Mesothelial cell of epicardium (in vitro differentiated cells): ENCODE measurements at regions not wholly inside any gene's neighbourhood (a gene's known extent, or its start where the extent isn't known, plus 50 kb on each side); places are given as distances from the start of the nearest gene placed in this dataset.

Experiments
- DNase-seq, 2 experiments: peaks; one replicate each; pipeline ENCODE4 v3.0.0; 2021; ENCODE audit warnings: low spot score in 2 of 2; ENCODE audit not compliant: unreplicated experiment in 2 of 2
- H3K27ac Mint-ChIP-seq: 2 replicates; pipeline ENCODE4 v1.8.0; 2021; ENCODE audit warnings: mixed read lengths
- H3K27me3 Mint-ChIP-seq: 2 replicates; pipeline ENCODE4 v1.8.0; 2021; ENCODE audit warnings: low read depth, mixed read lengths
- H3K36me3 Mint-ChIP-seq: 2 replicates; pipeline ENCODE4 v1.8.0; 2021; ENCODE audit warnings: mixed read lengths
- H3K4me1 Mint-ChIP-seq: 2 replicates; pipeline ENCODE4 v1.8.0; 2021; ENCODE audit warnings: mixed read lengths
- H3K4me3 Mint-ChIP-seq: 2 replicates; pipeline ENCODE4 v1.8.0; 2021; ENCODE audit warnings: mild to moderate bottlenecking, moderate library complexity, mixed read lengths
- H3K9me3 Mint-ChIP-seq: 2 replicates; pipeline ENCODE4 v1.8.0; 2021; ENCODE audit warnings: mixed read lengths
- TF ChIP-seq, protein P1 (sequence below): fragments of 200-600 bp; sonication (generic); IDR thresholded peaks from one replicate; pipeline ENCODE4 v1.5.0; 2021; ENCODE audit warnings: antibody characterized with exemption; ENCODE audit not compliant: unreplicated experiment

DNA sequence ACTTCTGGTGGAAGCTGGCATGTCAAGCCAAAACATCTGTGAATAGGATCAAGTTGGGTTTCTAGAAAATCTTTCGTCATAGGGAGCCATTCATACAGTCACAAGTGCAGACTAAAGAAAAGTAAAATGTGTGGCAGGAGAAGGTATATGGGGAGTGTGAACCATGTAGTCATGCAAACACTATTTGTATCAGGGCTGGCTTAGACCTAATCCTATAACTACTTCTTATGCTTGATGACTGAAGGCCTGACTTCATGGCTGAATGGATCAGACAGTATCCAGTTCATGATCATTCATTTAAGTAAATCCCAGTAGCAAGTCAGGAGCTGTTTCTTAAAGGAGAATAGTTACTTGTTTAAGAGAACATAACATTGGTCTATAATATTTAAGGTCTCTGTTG lies 63.8 kb upstream of the DAPK1 start:
- TF ChIP-seq, protein P1, sequence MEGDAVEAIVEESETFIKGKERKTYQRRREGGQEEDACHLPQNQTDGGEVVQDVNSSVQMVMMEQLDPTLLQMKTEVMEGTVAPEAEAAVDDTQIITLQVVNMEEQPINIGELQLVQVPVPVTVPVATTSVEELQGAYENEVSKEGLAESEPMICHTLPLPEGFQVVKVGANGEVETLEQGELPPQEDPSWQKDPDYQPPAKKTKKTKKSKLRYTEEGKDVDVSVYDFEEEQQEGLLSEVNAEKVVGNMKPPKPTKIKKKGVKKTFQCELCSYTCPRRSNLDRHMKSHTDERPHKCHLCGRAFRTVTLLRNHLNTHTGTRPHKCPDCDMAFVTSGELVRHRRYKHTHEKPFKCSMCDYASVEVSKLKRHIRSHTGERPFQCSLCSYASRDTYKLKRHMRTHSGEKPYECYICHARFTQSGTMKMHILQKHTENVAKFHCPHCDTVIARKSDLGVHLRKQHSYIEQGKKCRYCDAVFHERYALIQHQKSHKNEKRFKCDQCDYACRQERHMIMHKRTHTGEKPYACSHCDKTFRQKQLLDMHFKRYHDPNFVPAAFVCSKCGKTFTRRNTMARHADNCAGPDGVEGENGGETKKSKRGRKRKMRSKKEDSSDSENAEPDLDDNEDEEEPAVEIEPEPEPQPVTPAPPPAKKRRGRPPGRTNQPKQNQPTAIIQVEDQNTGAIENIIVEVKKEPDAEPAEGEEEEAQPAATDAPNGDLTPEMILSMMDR = no peak
- Mint-ChIP-seq H3K27ac (no peak overlapping the region), H3K36me3 (no peaks in the 10 kb centered on the region), H3K4me3 (no peak overlapping the region), H3K27me3 (no peaks in the 10 kb centered on the region), H3K4me1 (peaks cover 15% of the 10 kb centered on the region), H3K9me3 (peaks cover 4% of the 10 kb centered on the region)
- no peak for DNase-seq

DNA sequence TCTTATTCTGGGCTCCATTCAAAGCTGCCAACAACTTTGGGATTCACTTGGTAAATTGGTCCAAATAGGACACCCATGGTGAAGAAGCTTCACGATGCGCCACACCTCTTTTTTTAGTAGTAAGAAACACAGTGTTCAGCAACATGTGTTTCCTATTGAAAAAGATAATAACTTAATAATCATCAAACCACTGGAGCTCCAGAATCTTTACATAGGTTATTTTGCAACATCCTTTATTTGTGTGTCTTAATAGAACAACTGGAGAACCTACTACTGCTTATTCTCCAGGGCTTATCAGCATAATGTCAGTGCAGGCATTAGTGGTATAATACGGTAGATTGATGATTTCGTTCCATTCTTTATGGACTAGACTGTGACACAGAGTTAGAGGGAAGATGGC lies 63.3 kb upstream of the DAPK1 start:
- Mint-ChIP-seq H3K27ac (no peak overlapping the region), H3K27me3 (no peaks in the 10 kb centered on the region), H3K4me3 (no peak overlapping the region), H3K36me3 (no peaks in the 10 kb centered on the region), H3K9me3 (peaks cover 4% of the 10 kb centered on the region), H3K4me1 (peaks cover 14% of the 10 kb centered on the region)
- no peak for DNase-seq
- TF ChIP-seq, protein P1 = no peak

DNA sequence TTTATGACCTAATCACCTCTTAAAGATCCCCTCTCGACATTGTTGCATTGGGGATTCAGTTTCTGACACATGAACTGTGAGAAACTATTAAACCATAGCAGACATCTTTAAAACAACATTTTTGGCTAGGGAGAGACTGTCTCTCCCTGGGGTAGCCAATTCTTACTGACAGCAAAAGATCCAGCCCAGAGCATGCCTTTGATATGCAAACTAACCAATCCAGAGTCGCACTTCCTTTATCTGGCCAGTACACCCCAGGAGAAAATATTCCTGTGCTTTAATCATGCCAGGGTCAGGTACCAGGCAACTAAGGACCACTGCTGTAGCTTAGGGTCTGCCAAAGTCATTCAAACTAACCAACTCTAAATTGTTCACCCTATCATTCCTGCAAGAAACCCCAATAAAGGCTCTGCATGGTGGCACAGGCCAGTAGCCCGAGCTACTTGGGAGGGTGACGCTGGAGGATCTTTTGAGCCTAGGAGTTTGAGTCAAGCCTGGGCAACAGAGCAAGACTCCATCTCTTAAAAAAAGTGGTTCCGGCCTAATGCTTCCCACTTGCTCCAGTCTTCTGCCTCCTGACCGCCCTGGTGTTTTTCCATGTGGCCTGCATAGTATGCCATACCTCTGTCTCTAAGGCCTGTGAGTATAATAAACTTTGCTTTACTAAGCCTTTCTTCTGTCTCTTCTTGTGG lies 62.3 kb upstream of the DAPK1 start:
- no peak for DNase-seq
- H3K4me3 Mint-ChIP-seq = no peak overlapping the region
- H3K36me3 Mint-ChIP-seq = no peaks in the 10 kb centered on the region
- H3K4me1 Mint-ChIP-seq = peaks cover 19% of the 10 kb centered on the region
- no peaks in the 10 kb centered on the region for H3K27me3 Mint-ChIP-seq
- peaks cover 4% of the 10 kb centered on the region for H3K9me3 Mint-ChIP-seq
- no peak overlapping the region for H3K27ac Mint-ChIP-seq
- TF ChIP-seq, protein P1 = no peak

DNA sequence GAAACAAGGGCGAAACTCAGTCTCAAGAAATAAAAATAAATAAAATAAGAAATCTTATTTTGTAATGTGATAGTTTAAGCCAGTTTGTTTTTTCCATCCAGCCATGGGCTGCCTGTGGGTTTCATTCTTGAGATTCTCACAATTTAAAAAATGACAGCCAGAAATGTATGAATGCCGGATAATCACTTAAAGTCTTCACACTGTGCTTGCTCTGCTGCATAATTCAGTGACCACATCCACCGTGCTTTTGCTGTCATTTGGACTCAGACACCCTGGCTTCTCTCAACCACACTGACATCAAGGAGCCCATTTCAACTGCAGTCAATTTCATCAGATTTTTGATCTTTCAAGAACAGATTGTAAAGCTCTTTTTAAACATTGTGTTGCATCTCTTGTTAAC lies 61.0 kb upstream of the DAPK1 start:
- Mint-ChIP-seq H3K4me3 (no peak overlapping the region), H3K4me1 (peaks cover 19% of the 10 kb centered on the region), H3K36me3 (no peaks in the 10 kb centered on the region), H3K9me3 (no peaks in the 10 kb centered on the region), H3K27me3 (no peaks in the 10 kb centered on the region), H3K27ac (no peak overlapping the region)
- TF ChIP-seq, protein P1 = no peak
- DNase-seq = no peak

DNA sequence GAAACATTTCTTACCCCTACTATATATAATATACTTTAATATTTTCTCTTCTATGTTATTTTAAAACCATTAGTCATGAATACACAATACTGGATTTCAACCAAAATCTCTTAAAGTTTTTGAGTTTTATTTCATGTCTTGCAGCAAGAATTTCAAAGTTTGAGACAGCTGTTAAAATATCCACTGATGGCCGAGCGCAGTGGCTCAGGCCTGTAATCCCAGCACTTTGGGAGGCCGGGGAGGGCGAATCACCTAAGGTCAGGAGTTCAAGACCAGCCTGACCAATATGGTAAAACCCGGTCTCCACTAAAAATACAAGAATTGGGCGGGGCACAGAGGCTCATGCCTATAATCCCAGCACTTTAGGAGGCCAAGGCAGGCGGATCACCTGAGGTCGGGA lies 59.7 kb upstream of the DAPK1 start:
- no peak for DNase-seq
- TF ChIP-seq, protein P1 = no peak
- H3K4me1 Mint-ChIP-seq = peaks cover 19% of the 10 kb centered on the region
- no peaks in the 10 kb centered on the region for H3K9me3 Mint-ChIP-seq
- no peak overlapping the region for H3K4me3 Mint-ChIP-seq
- no peaks in the 10 kb centered on the region for H3K27me3 Mint-ChIP-seq
- no peak overlapping the region for H3K27ac Mint-ChIP-seq
- H3K36me3 Mint-ChIP-seq = no peaks in the 10 kb centered on the region

DNA sequence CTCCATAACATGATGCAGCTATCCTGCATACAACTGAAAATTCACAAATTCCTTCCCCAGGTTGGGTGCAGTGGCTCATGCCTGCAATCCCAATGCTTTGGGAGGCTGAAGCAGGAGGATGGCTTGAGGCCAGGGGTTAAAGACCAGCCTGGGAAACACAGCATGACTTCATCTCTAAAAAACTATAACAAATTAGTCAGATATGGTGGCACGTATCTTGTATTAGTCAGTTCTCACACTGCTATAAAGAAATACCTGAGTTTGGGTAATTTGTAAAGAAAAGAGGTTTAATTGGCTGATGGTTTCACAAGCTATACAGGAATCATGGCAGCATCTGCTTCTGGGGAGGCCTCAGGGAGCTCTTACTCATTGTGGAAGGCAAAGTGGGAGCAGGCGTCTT lies 56.4 kb upstream of the DAPK1 start:
- Mint-ChIP-seq H3K4me1 (peaks cover 10% of the 10 kb centered on the region), H3K27me3 (no peaks in the 10 kb centered on the region), H3K27ac (no peak overlapping the region), H3K9me3 (no peaks in the 10 kb centered on the region), H3K36me3 (no peaks in the 10 kb centered on the region), H3K4me3 (no peak overlapping the region)
- DNase-seq = no peak
- TF ChIP-seq, protein P1 = no peak
